HepG2 (cell line): ENCODE measurements at regions not wholly inside any gene's neighbourhood (a gene's known extent, or its start where the extent isn't known, plus 50 kb on each side); places are given as distances from the start of the nearest gene placed in this dataset.

Source experiments
- ATAC-seq: fragments of 200-7000 bp; cut with Tn5 transposase; 3 replicates; pipeline ENCODE4 v1.9.1; 2020; ENCODE audit warnings: mild to moderate bottlenecking, moderate library complexity
- BruUV-seq: library from RNA; stranded (reverse); fragments of 400-500 nt; replicated peaks from 2 replicates; lab custom pipeline; 2021; lab: Mats Ljungman, UMichigan
- CTCF ChIA-PET: fragments of 300-600 bp; formaldehyde crosslinking; extraction: SDS; loops from one replicate; lab custom pipeline; 2021; ENCODE audit warnings: low total read pairs, inconsistent platforms, low intra/inter-chr PET ratio; lab: Yijun Ruan, JAX
- POLR2A ChIA-PET: fragments of 350-600 bp; sonication (Branson Sonifier 250); formaldehyde crosslinking; loops from one replicate; lab custom pipeline; 2020; ENCODE audit warnings: antibody characterized with exemption, inconsistent platforms; lab: Yijun Ruan, JAX
- DNase-seq: peaks from one replicate; pipeline ENCODE4 v3.0.0-alpha.2; 2015; ENCODE audit warnings: low spot score
- FAIRE-seq: peaks from 3 replicates; lab custom pipeline; 2011; peaks lifted over from hg19 to GRCh38; lab: Jason Lieb, UNC
- H2AFZ ChIP-seq: one replicate; pipeline ENCODE4 v1.6.1; 2011; ENCODE audit warnings: low read length, inconsistent platforms
- H3K27ac ChIP-seq: fragments of 300-600 bp; 3 replicates; pipeline ENCODE4 v1.8.0; 2011; ENCODE audit warnings: mixed run types, mild to moderate bottlenecking, mixed read lengths, low read length, inconsistent platforms; ENCODE audit not compliant: insufficient read depth; ENCODE audit errors: extremely low read length
- H3K27me3 ChIP-seq, 2 experiments: fragments of 200-600 bp in 1 of 2; 2 replicates in 1 of 2; 3 replicates in 1 of 2; pipeline versions ENCODE4 v1.6.0 to v1.8.0; 2011; ENCODE audit warnings: low read length in 2 of 2, mild to moderate bottlenecking in 2 of 2, moderate library complexity in 2 of 2, inconsistent platforms in 1 of 2; ENCODE audit not compliant: insufficient read depth in 2 of 2, control insufficient read depth in 1 of 2
- H3K36me3 ChIP-seq, 2 experiments: fragments of 200-600 bp in 1 of 2; replicated peaks in 1 of 2; 2 replicates in 1 of 2; 3 replicates in 1 of 2; pipeline versions ENCODE4 v1.5.1 to v1.8.0; 2011; ENCODE audit warnings: low read length in 2 of 2, inconsistent platforms in 1 of 2; ENCODE audit not compliant: insufficient read depth in 2 of 2, control insufficient read depth in 1 of 2
- H3K4me1 ChIP-seq: 2 replicates; pipeline ENCODE4 v1.5.1; 2012; ENCODE audit warnings: low read length, inconsistent platforms; ENCODE audit not compliant: insufficient read depth
- H3K4me2 ChIP-seq: 2 replicates; pipeline ENCODE4 v1.6.0; 2011; ENCODE audit warnings: low read depth, low read length, inconsistent platforms
- H3K4me3 ChIP-seq, 3 experiments: fragments of 200-600 bp in 1 of 3; sonication (generic), shearing (Covaris generic) in 1 of 3; replicated peaks in 1 of 3; 2 replicates each; pipeline ENCODE4 v1.5.1; 2011 to 2016; ENCODE audit warnings: low read length in 3 of 3, inconsistent platforms in 2 of 3, low read depth in 2 of 3, mild to moderate bottlenecking in 2 of 3, control low read depth in 1 of 3, mixed read lengths in 1 of 3; ENCODE audit not compliant: insufficient read depth in 1 of 3
- H3K79me2 ChIP-seq: one replicate; pipeline ENCODE4 v1.6.1; 2011; ENCODE audit warnings: low read length, inconsistent platforms; ENCODE audit not compliant: insufficient read depth
- H3K9ac ChIP-seq: 2 replicates; pipeline ENCODE4 v1.6.0; 2011; ENCODE audit warnings: mild to moderate bottlenecking, low read depth, low read length, inconsistent platforms; ENCODE audit not compliant: insufficient read depth
- H3K9me3 ChIP-seq: 2 replicates; pipeline ENCODE4 v1.5.1; 2012; ENCODE audit warnings: mild to moderate bottlenecking, low read length
- H4K20me1 ChIP-seq: 2 replicates; pipeline ENCODE4 v1.6.0; 2011; ENCODE audit warnings: inconsistent platforms, mild to moderate bottlenecking, low read length, moderate library complexity; ENCODE audit not compliant: insufficient read depth
- DMAP1 ChIP-seq: IDR thresholded peaks from 2 replicates; pipeline ENCODE4 v1.6.1; 2016
- ELF3 ChIP-seq: IDR thresholded peaks from 2 replicates; pipeline ENCODE4 v1.6.1; 2016; ENCODE audit warnings: missing genetic modification reagents, missing compliant biosample characterization
- JARID2 ChIP-seq: sonication (generic); formaldehyde crosslinking; IDR thresholded peaks from 2 replicates; pipeline ENCODE4 v1.8.1; 2023; ENCODE audit warnings: missing genetic modification reagents, inconsistent platforms; ENCODE audit not compliant: insufficient replicate concordance
- ZNF335 ChIP-seq: sonication (generic); formaldehyde crosslinking; IDR thresholded peaks from 2 replicates; pipeline ENCODE4 v1.4.0; 2020; ENCODE audit warnings: missing genetic modification reagents
- in situ Hi-C: cut with HindIII; loops from 2 replicates; pipeline ENCODE4 v1.10.0; 2017; ENCODE audit warnings: low pct_unique_long_range_greater_than_20kb; ENCODE audit not compliant: extremely low pct_ligation_motif_present
- intact Hi-C: fragments of 100-400 bp; cut with micrococcal nuclease; formaldehyde crosslinking; loops from one replicate; pipeline ENCODE4 v1.10.0; 2022; ENCODE audit not compliant: unreplicated experiment
- TF ChIP-seq, protein P1 (sequence below): sonication (generic); formaldehyde crosslinking; IDR thresholded peaks from 2 replicates; pipeline ENCODE4 v1.4.0; 2020; ENCODE audit warnings: low read depth, missing genetic modification reagents
- TF ChIP-seq, protein P2 (sequence below): IDR thresholded peaks from 2 replicates; pipeline ENCODE4 v1.6.1; 2012; ENCODE audit warnings: inconsistent platforms

- Histone ChIP-seq H3K36me3 (no peaks in the 10 kb centered on the region), H3K27ac (no peak overlapping the region), H3K79me2 (no peaks in the 10 kb centered on the region), H3K9ac (no peak overlapping the region), H3K4me1 (no peaks in the 10 kb centered on the region), H3K27me3 (no peaks in the 10 kb centered on the region), H3K9me3 (no peaks in the 10 kb centered on the region), H2AFZ (no peak overlapping the region), H3K4me3 (no peak overlapping the region), H3K4me2 (no peak overlapping the region), H4K20me1 (no peaks in the 10 kb centered on the region)
- ATAC-seq (no peak), FAIRE-seq (no peak), DNase-seq (no peak)
- intact Hi-C loops (no loop called here), in situ Hi-C loops (no loop called here)
- TF ChIP-seq DMAP1 (CRISPR knock-in tag) (no peak), JARID2 (CRISPR knock-in tag) (no peak), ELF3 (CRISPR knock-in tag) (no peak), ZNF335 (CRISPR knock-in tag) (no peak)
- TF ChIP-seq, protein P1, sequence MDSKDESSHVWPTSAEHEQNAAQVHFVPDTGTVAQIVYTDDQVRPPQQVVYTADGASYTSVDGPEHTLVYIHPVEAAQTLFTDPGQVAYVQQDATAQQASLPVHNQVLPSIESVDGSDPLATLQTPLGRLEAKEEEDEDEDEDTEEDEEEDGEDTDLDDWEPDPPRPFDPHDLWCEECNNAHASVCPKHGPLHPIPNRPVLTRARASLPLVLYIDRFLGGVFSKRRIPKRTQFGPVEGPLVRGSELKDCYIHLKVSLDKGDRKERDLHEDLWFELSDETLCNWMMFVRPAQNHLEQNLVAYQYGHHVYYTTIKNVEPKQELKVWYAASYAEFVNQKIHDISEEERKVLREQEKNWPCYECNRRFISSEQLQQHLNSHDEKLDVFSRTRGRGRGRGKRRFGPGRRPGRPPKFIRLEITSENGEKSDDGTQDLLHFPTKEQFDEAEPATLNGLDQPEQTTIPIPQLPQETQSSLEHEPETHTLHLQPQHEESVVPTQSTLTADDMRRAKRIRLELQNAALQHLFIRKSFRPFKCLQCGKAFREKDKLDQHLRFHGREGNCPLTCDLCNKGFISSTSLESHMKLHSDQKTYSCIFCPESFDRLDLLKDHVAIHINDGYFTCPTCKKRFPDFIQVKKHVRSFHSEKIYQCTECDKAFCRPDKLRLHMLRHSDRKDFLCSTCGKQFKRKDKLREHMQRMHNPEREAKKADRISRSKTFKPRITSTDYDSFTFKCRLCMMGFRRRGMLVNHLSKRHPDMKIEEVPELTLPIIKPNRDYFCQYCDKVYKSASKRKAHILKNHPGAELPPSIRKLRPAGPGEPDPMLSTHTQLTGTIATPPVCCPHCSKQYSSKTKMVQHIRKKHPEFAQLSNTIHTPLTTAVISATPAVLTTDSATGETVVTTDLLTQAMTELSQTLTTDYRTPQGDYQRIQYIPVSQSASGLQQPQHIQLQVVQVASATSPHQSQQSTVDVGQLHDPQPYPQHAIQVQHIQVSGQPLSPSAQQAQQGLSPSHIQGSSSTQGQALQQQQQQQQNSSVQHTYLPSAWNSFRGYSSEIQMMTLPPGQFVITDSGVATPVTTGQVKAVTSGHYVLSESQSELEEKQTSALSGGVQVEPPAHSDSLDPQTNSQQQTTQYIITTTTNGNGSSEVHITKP (CRISPR knock-in tag): no peak
- TF ChIP-seq, protein P2, sequence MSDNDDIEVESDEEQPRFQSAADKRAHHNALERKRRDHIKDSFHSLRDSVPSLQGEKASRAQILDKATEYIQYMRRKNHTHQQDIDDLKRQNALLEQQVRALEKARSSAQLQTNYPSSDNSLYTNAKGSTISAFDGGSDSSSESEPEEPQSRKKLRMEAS: no peak
- ChIA-PET POLR2A (no interaction called here), CTCF (no interaction called here)
- BruUV-seq: no TSS peak
These were observed 1950.9 kb downstream of the ARAP2 start for GRCh38 chr4:34293459-34293858.
